ENCODE measurements at regions not wholly inside any gene's neighbourhood (a gene's known extent, or its start where the extent isn't known, plus 50 kb on each side); places are given as distances from the start of the nearest gene placed in this dataset.

GRCh38 chr2:161044921-161045320, 115.3 kb upstream of the TANK start:
- TF ChIP-seq, protein P1, sequence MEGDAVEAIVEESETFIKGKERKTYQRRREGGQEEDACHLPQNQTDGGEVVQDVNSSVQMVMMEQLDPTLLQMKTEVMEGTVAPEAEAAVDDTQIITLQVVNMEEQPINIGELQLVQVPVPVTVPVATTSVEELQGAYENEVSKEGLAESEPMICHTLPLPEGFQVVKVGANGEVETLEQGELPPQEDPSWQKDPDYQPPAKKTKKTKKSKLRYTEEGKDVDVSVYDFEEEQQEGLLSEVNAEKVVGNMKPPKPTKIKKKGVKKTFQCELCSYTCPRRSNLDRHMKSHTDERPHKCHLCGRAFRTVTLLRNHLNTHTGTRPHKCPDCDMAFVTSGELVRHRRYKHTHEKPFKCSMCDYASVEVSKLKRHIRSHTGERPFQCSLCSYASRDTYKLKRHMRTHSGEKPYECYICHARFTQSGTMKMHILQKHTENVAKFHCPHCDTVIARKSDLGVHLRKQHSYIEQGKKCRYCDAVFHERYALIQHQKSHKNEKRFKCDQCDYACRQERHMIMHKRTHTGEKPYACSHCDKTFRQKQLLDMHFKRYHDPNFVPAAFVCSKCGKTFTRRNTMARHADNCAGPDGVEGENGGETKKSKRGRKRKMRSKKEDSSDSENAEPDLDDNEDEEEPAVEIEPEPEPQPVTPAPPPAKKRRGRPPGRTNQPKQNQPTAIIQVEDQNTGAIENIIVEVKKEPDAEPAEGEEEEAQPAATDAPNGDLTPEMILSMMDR (conservative IDR thresholded peaks at IDR 0.05; ENCODE audit: low read length), result no peak
- TF ChIP-seq EZH2phosphoT487 (IDR thresholded peaks at IDR 0.05; ENCODE audit: borderline replicate concordance), result no peak

All from Loucy (cell line).